Dendritic cell treated with granulocyte-macrophage colony-stimulating factor and Interleukin-4, amounts not matched to agents 40 ng/mL and 50 ng/mL, for 4 days (primary cell): ENCODE measurements at regions not wholly inside any gene's neighbourhood (a gene's known extent, or its start where the extent isn't known, plus 50 kb on each side); places are given as distances from the start of the nearest gene placed in this dataset.

Experiments used
- H3K27ac Mint-ChIP-seq: one replicate; pipeline ENCODE4 v1.8.0; 2022; ENCODE audit warnings: mild to moderate bottlenecking, mixed read lengths
- H3K27me3 Mint-ChIP-seq: one replicate; pipeline ENCODE4 v1.8.0; 2022; ENCODE audit warnings: mild to moderate bottlenecking, mixed read lengths
- H3K36me3 Mint-ChIP-seq: one replicate; pipeline ENCODE4 v1.8.0; 2022; ENCODE audit warnings: low read depth, mixed read lengths
- H3K4me1 Mint-ChIP-seq: one replicate; pipeline ENCODE4 v1.8.0; 2022; ENCODE audit warnings: low read depth, mixed read lengths
- H3K4me3 Mint-ChIP-seq: one replicate; pipeline ENCODE4 v1.8.0; 2022; ENCODE audit warnings: mild to moderate bottlenecking, moderate library complexity, mixed read lengths
- H3K9me3 Mint-ChIP-seq: one replicate; pipeline ENCODE4 v1.8.0; 2022; ENCODE audit warnings: mixed read lengths
- intact Hi-C: fragments of 100-400 bp; cut with micrococcal nuclease; formaldehyde crosslinking; loops from one replicate; pipeline ENCODE4 v1.15.0; 2022

DNA sequence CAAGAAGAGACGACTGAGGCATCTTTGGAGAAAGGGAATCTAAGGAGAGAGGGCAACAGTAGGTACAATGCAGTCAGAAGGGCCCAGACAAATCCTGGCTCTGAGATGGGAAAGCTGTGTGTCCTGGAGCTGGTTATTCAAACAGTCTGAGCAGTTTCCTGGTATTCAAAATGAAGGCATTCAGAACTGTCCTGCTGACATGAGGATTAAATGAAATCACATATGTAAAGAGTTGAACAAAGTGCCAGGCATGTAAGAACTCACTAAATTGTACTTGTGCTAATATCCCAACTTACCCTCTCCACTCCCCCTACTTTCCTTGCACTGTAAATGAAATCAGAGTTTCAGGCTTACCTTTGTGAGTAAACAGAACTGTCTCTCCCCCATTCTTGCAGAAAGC is 60.9 kb upstream of the LDB2 start:
- Mint-ChIP-seq H3K4me1 (no peaks in the 10 kb centered on the region), H3K4me3 (no peak overlapping the region), H3K27ac (no peak overlapping the region), H3K36me3 (no peaks in the 10 kb centered on the region), H3K9me3 (peaks cover 48% of the 10 kb centered on the region), H3K27me3 (no peaks in the 10 kb centered on the region)
- intact Hi-C loops, result no loop called here

DNA sequence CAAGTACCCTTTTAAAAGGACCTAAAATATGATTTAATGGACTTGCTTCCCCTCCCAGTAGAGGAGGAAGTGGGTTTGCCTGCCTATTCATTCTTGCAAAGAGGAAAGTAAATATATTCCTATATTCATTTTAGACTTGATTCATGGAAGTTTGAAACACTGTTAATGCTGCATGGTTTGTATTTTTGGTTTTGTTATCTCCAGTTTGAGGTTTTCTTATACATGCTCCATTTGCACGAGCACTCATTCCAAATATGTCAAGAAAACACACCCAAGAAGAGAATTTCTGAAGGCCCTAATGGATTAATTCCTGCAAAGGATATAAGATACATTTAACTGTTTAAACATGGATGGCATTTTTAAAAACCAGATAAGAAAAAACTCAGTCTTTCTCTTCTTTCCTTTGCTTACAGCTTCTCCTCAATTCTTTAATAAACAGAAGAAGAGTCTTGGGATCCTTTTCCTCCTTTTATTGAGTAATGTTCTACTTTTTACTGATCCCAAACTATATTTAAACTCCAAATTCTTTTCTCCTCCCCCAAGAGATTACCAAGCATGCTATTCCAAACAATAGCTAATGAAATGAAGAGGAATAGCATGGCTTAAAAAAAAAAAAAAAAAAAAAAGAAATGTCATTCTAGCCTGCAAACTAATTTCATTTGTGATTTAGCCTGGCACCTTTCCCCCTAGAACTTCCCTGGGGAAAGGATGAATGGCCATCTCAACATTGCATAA is 54.6 kb upstream of the LDB2 start:
- Mint-ChIP-seq H3K27me3 (no peaks in the 10 kb centered on the region), H3K9me3 (peaks cover 10% of the 10 kb centered on the region), H3K4me3 (no peak overlapping the region), H3K27ac (no peak overlapping the region), H3K4me1 (no peaks in the 10 kb centered on the region), H3K36me3 (no peaks in the 10 kb centered on the region)
- intact Hi-C loops, result no loop called here

DNA sequence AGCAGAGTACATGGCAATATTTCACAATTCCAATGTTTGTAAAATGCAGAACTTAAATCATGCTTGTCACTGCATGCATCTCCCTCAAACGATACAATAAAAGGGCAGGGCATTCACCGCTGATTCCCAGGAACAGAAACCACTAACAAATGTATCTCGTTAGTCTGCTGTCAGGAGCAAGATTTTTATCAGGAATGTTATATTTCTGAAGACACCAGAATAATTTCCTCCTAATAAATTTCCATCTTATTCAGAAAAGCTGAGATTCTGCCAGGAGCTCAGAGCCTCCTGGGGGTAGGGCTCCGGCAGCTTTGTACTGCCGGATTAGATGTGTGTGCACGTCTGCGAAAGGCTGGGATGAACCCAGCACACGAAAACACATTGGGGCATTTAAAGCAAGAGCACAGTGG is 54.0 kb upstream of the LDB2 start:
- Mint-ChIP-seq H3K27me3 (no peaks in the 10 kb centered on the region), H3K4me1 (no peaks in the 10 kb centered on the region)

More for the DNA sequence above, 54.0 kb upstream of the LDB2 start:
- H3K36me3 Mint-ChIP-seq, result no peaks in the 10 kb centered on the region
- intact Hi-C loops, result no loop called here
- no peak overlapping the region for H3K4me3 Mint-ChIP-seq
- no peak overlapping the region for H3K27ac Mint-ChIP-seq
- H3K9me3 Mint-ChIP-seq, result peaks cover 10% of the 10 kb centered on the region
